Stimulated activated CD4-positive, alpha-beta T cell treated with anti-CD3 and anti-CD28 coated beads, TNF-alpha, amount 100 ng/mL, for 48 hours (primary cell): ENCODE measurements at regions not wholly inside any gene's neighbourhood (a gene's known extent, or its start where the extent isn't known, plus 50 kb on each side); places are given as distances from the start of the nearest gene placed in this dataset.

Experiments used
- DNase-seq, 3 donors: peaks; one replicate each; pipeline ENCODE4 v3.0.0-alpha.2; 2020; ENCODE audit warnings: low read depth in 3 of 3

- DNase-seq = no peak
These were observed 77.9 kb upstream of the SLC7A11 start for GRCh38 chr4:138320030-138320429.

GRCh38 chr4:138317175-138317748, 75.1 kb upstream of the SLC7A11 start:
- no peak for DNase-seq

GRCh38 chr4:138312536-138312911, 70.4 kb upstream of the SLC7A11 start:
- no peak for DNase-seq

DNA sequence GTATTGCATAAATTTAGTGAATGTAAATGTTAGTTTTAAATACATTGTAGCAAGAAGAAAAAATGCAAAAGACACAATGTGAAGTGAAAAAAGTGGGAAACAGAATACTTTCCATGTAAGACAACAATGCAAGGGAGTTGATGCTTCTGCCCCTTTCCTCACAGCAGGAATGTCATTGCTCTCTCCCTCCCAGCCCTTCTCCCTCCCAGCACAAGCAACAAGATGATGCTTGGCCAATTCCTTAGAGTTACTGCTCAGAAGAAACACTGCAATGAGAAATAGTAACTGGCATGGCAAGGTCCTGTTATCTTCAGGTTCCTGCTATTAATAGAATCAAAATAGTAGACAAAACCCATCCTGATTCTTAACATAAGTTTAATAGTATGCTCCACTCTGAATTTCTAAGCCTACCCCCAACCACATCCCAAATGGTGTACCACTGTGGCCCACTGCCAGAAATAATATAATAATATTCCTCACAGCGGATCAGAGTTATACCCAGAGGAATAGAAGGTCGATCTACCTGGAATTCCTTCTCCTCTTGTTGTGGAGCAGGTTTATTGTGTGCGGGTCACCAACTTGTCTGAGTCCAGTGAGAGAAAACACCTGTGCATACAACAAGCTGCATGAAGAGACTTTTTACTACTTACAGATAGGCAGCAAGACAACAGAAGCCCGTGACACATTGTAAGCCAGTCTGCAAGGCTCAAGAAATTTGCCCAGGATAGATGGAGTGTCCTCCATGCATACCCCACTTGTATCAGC, 69.8 kb upstream of the SLC7A11 start:
- no peak for DNase-seq

GRCh38 chr4:138310991-138311390, 68.8 kb upstream of the SLC7A11 start:
- no peak for DNase-seq

- DNase-seq = no peak
These were observed 68.3 kb upstream of the SLC7A11 start for GRCh38 chr4:138310498-138310897.

GRCh38 chr4:138308356-138308755, 66.2 kb upstream of the SLC7A11 start:
- DNase-seq = no peak

GRCh38 chr4:138307319-138307718, 65.2 kb upstream of the SLC7A11 start:
- DNase-seq = no peak

GRCh38 chr4:138305050-138305449, 62.9 kb upstream of the SLC7A11 start:
- DNase-seq = no peak

- no peak for DNase-seq
These were observed 59.4 kb upstream of the SLC7A11 start for GRCh38 chr4:138301536-138301935.

- no peak for DNase-seq
These were observed 58.5 kb upstream of the SLC7A11 start for GRCh38 chr4:138300616-138301015.

DNA sequence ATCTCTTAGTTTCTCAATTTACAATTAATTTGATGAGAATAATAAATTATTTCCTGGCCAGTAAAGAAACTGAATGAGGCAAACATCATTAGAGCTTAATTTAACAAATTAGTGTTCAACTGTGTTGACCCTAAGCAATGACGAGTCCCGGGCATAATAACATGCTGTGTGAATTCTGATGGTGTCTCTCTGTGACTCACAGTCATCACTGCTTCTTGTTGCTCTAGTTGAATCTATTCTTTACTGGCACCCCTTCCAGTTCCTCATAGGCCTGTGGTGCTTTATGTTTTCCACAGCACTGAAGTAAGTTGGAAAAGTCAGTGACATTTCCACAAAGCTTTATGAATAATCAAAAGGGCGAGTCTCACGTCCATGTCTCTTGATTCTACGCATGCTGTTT, 57.7 kb upstream of the SLC7A11 start:
- no peak for DNase-seq

DNA sequence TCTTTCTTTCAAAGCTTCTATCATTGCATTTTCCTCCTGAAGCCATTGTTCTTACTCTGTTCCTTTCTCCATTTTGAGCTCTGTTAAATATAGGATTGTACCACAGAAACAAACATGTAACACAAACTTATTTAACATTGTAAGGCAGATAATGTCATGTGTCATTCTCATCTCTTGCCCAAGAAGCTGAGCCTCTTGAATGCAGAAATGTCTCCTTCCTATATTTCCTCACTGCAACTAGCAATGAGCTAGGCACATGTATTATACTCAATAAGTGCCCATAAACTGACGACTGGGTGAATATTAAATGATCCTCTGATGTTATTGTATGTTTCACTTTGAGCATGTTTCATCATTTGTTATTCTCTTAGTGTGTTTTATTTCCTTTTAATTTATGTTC, 56.7 kb upstream of the SLC7A11 start:
- DNase-seq = no peak

DNA sequence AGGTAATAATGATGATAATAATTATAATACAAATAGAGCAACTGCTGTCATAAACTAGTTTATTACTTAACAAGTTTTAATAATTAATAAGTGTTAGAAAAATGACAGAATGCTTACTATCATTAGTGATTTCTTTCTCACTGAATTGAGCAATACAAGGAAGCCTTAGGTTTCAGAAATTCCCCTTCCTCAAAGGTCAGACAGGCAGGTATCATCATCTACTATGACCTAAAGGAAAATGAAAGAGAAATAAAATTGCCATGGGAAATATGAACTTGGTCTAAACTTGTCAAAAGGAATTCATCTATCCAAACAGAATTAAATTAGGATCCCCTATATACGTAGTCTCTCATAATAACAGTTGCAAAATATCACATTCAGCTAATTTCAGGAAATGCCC, 56.3 kb upstream of the SLC7A11 start:
- no peak for DNase-seq

- no peak for DNase-seq
These were observed 55.7 kb upstream of the SLC7A11 start for GRCh38 chr4:138297743-138298405.

GRCh38 chr4:138292321-138292720, 50.2 kb upstream of the SLC7A11 start:
- DNase-seq = no peak
